ENCODE measurements at regions not wholly inside any gene's neighbourhood (a gene's known extent, or its start where the extent isn't known, plus 50 kb on each side); places are given as distances from the start of the nearest gene placed in this dataset.

DNA sequence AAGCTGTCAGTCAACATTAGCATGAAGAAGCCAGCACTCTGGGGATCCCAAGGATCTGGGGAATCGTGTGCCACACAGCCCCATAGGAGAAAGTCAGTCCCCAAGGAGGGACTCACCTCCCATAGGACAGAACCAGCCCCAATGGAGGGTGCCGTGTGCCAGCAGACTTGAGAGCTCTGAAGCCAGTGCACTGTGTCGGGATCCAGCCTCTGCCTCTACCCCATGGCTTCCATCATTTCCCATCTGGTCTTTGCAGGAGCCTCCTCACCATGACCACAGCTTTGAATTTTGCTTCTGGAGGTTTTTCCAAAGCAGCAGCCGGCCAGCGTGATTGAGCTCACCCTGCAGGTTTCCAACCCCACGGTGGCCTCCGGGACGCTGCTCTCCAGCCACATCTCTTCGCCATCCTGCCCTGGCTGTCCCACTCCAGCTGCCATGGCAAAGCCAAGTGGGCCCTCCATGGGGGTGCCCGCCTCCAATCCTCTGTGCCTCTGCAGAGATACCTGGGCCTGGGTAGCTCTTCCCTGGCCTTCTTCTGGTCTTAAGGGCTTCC lies 171.8 kb upstream of the SHH start:
- TF ChIP-seq, protein P1, sequence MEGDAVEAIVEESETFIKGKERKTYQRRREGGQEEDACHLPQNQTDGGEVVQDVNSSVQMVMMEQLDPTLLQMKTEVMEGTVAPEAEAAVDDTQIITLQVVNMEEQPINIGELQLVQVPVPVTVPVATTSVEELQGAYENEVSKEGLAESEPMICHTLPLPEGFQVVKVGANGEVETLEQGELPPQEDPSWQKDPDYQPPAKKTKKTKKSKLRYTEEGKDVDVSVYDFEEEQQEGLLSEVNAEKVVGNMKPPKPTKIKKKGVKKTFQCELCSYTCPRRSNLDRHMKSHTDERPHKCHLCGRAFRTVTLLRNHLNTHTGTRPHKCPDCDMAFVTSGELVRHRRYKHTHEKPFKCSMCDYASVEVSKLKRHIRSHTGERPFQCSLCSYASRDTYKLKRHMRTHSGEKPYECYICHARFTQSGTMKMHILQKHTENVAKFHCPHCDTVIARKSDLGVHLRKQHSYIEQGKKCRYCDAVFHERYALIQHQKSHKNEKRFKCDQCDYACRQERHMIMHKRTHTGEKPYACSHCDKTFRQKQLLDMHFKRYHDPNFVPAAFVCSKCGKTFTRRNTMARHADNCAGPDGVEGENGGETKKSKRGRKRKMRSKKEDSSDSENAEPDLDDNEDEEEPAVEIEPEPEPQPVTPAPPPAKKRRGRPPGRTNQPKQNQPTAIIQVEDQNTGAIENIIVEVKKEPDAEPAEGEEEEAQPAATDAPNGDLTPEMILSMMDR (conservative IDR thresholded peaks at IDR 0.05) = no peak
- TF ChIP-seq ZFX (IDR thresholded peaks at IDR 0.05) = no peak

All from C4-2B (cell line).